OCI-LY3 (cell line): ENCODE measurements at regions not wholly inside any gene's neighbourhood (a gene's known extent, or its start where the extent isn't known, plus 50 kb on each side); places are given as distances from the start of the nearest gene placed in this dataset.

ENCODE experiments used
- EZH2phosphoT487 ChIP-seq: fragments of 200-600 bp; shearing (Covaris generic); IDR thresholded peaks from 2 replicates; pipeline ENCODE4 v1.6.1; 2018; ENCODE audit warnings: antibody characterized with exemption, mixed run types, low read depth
- TF ChIP-seq, protein P1 (sequence below): fragments of 200-600, 300-600 bp; sonication (generic); IDR thresholded peaks from 2 replicates; pipeline ENCODE4 v1.5.1; 2014; ENCODE audit warnings: antibody characterized with exemption, low read length, low read depth

DNA sequence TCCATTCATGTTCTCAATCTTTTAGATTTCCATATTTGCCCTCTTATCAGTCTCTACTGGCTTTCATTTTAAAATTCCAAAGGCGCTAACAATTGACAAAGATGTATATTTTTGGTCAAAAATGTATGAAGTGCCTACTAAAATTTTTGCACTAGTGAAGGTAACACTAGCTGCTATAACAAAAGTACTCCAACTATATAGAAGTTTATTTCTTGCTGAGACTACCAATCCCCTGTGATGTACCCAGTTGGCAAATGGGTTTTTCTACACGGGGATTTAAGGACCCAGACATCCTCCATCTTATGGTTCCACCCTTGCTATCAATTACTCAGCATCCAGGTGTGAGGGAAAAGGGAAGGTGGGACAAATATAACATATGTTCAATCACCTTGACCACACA, 75.3 kb upstream of the TSPAN8 start:
- TF ChIP-seq, protein P1, sequence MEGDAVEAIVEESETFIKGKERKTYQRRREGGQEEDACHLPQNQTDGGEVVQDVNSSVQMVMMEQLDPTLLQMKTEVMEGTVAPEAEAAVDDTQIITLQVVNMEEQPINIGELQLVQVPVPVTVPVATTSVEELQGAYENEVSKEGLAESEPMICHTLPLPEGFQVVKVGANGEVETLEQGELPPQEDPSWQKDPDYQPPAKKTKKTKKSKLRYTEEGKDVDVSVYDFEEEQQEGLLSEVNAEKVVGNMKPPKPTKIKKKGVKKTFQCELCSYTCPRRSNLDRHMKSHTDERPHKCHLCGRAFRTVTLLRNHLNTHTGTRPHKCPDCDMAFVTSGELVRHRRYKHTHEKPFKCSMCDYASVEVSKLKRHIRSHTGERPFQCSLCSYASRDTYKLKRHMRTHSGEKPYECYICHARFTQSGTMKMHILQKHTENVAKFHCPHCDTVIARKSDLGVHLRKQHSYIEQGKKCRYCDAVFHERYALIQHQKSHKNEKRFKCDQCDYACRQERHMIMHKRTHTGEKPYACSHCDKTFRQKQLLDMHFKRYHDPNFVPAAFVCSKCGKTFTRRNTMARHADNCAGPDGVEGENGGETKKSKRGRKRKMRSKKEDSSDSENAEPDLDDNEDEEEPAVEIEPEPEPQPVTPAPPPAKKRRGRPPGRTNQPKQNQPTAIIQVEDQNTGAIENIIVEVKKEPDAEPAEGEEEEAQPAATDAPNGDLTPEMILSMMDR: no peak
- no peak for TF ChIP-seq EZH2phosphoT487
